Endothelial cell of umbilical vein (primary cell): ENCODE measurements at regions not wholly inside any gene's neighbourhood (a gene's known extent, or its start where the extent isn't known, plus 50 kb on each side); places are given as distances from the start of the nearest gene placed in this dataset.

Source experiments
- BruUV-seq: library from RNA; stranded (reverse); fragments of 400-500 nt; replicated peaks from 2 replicates; lab custom pipeline; 2021; lab: Mats Ljungman, UMichigan
- CTCF ChIA-PET: fragments of 300-600, 350-600 bp; sonication (Branson Sonifier 250); formaldehyde crosslinking; loops from one replicate; lab custom pipeline; 2021; ENCODE audit warnings: antibody characterized with exemption, inconsistent platforms; lab: Charles Lee
- POLR2A ChIA-PET: fragments of 300-600, 350-600 bp; sonication (Branson Sonifier 250); formaldehyde crosslinking; loops from one replicate; lab custom pipeline; 2021; ENCODE audit warnings: antibody characterized with exemption, inconsistent platforms; lab: Charles Lee
- DNase-seq: peaks from one replicate; pipeline ENCODE4 v3.0.0-alpha.2; 2011; ENCODE audit warnings: low read depth, low spot score
- FAIRE-seq: peaks from 2 replicates; lab custom pipeline; 2011; peaks lifted over from hg19 to GRCh38; lab: Jason Lieb, UNC
- H2AFZ ChIP-seq: 2 replicates; pipeline ENCODE4 v1.6.0; 2012; ENCODE audit warnings: low read depth, low read length, control low read depth, inconsistent platforms
- H3K27ac ChIP-seq: 2 replicates; pipeline ENCODE4 v1.5.1; 2011; ENCODE audit warnings: low read depth, mild to moderate bottlenecking, control low read depth, low read length, moderate library complexity; ENCODE audit not compliant: insufficient read depth
- H3K27me3 ChIP-seq, 2 experiments: 2 replicates each; pipeline versions ENCODE4 v1.6.0 to v1.6.1; 2011; ENCODE audit warnings: low read length in 2 of 2, mixed read lengths in 1 of 2; ENCODE audit not compliant: control insufficient read depth in 2 of 2, insufficient read depth in 2 of 2
- H3K36me3 ChIP-seq, 2 experiments: 2 replicates in 1 of 2; 3 replicates in 1 of 2; pipeline ENCODE4 v1.5.1; 2011; ENCODE audit warnings: low read length in 2 of 2, mild to moderate bottlenecking in 1 of 2, moderate library complexity in 1 of 2; ENCODE audit not compliant: control insufficient read depth in 2 of 2, insufficient read depth in 2 of 2; ENCODE audit errors: extremely low read depth in 1 of 2
- H3K4me1 ChIP-seq: 3 replicates; pipeline ENCODE4 v1.5.1; 2011; ENCODE audit warnings: mild to moderate bottlenecking, low read length; ENCODE audit not compliant: control insufficient read depth, insufficient read depth; ENCODE audit errors: extremely low read depth
- H3K4me2 ChIP-seq: 2 replicates; pipeline ENCODE4 v1.6.1; 2011; ENCODE audit warnings: low read length, control low read depth, mixed read lengths; ENCODE audit not compliant: insufficient read depth
- H3K4me3 ChIP-seq, 3 experiments: fragments of 200-600 bp in 1 of 3; sonication (generic), shearing (Covaris generic) in 1 of 3; replicated peaks in 1 of 3; 2 replicates each; pipeline ENCODE4 v1.5.1; 2011 to 2016; ENCODE audit warnings: control low read depth in 3 of 3, low read length in 3 of 3, mild to moderate bottlenecking in 2 of 3, inconsistent platforms in 1 of 3, low read depth in 1 of 3, moderate library complexity in 1 of 3; ENCODE audit not compliant: insufficient read depth in 1 of 3
- H3K79me2 ChIP-seq: 2 replicates; pipeline ENCODE4 v1.6.0; 2012; ENCODE audit warnings: low read length, inconsistent platforms; ENCODE audit not compliant: control insufficient read depth, insufficient read depth
- H3K9ac ChIP-seq: replicated peaks from 2 replicates; pipeline ENCODE3; 2011; ENCODE audit warnings: low read length, control low read depth; ENCODE audit not compliant: insufficient read depth; ENCODE audit errors: extremely low read depth
- H3K9me1 ChIP-seq: replicated peaks from 3 replicates; pipeline ENCODE4 v1.6.0; 2011; ENCODE audit warnings: mild to moderate bottlenecking, low read length; ENCODE audit not compliant: control insufficient read depth, insufficient read depth; ENCODE audit errors: extremely low read depth
- H3K9me3 ChIP-seq: replicated peaks from 2 replicates; pipeline ENCODE4 v1.5.1; 2012; ENCODE audit warnings: low read length, inconsistent platforms; ENCODE audit not compliant: control insufficient read depth, insufficient read depth
- H4K20me1 ChIP-seq: replicated peaks from 2 replicates; pipeline ENCODE3; 2011; ENCODE audit warnings: mild to moderate bottlenecking, low read length; ENCODE audit not compliant: control insufficient read depth, insufficient read depth; ENCODE audit errors: extremely low read depth
- CTCF ChIP-seq, 2 donors: IDR thresholded peaks; 1 replicate in 1 of 2; 2 replicates in 1 of 2; pipeline ENCODE4 v1.5.1; 2011; ENCODE audit warnings: low read length in 2 of 2, mild to moderate bottlenecking in 2 of 2, moderate library complexity in 2 of 2, control low read depth in 1 of 2, inconsistent platforms in 1 of 2, low read depth in 1 of 2; ENCODE audit not compliant: insufficient read depth in 1 of 2; ENCODE audit errors: extremely low read depth in 1 of 2
- EZH2 ChIP-seq: IDR thresholded peaks from 2 replicates; pipeline ENCODE4 v1.6.1; 2012; ENCODE audit warnings: borderline replicate concordance, low read depth, mild to moderate bottlenecking, moderate library complexity, low read length, inconsistent platforms; ENCODE audit not compliant: severe bottlenecking
- FOS ChIP-seq: IDR thresholded peaks from 2 replicates; pipeline ENCODE4 v1.6.1; 2011; ENCODE audit warnings: mild to moderate bottlenecking, low read length, moderate library complexity, borderline replicate concordance; ENCODE audit not compliant: insufficient read depth
- GATA2 ChIP-seq: IDR thresholded peaks from 2 replicates; pipeline ENCODE4 v1.7.0; 2011; ENCODE audit warnings: low read depth, mild to moderate bottlenecking, moderate library complexity, mixed read lengths, low read length; ENCODE audit not compliant: insufficient read length, insufficient read depth
- JUN ChIP-seq: IDR thresholded peaks from 2 replicates; pipeline ENCODE4 v1.6.1; 2011; ENCODE audit warnings: borderline replicate concordance, low read depth; ENCODE audit not compliant: insufficient read length, insufficient read depth
- MAX ChIP-seq: IDR thresholded peaks from 2 replicates; pipeline ENCODE4 v1.6.1; 2011; ENCODE audit not compliant: insufficient read depth, insufficient read length
- MYC ChIP-seq: IDR thresholded peaks from one replicate; pipeline ENCODE4 v1.6.1; 2011; ENCODE audit warnings: mild to moderate bottlenecking, low read depth, low read length
- POLR2A ChIP-seq: IDR thresholded peaks from 2 replicates; pipeline ENCODE4 v1.6.1; 2012; ENCODE audit warnings: low read depth, mild to moderate bottlenecking, control low read depth, low read length
- POLR2AphosphoS5 ChIP-seq: IDR thresholded peaks from 2 replicates; pipeline ENCODE4 v1.6.1; 2012; ENCODE audit warnings: low read depth, mild to moderate bottlenecking, control low read depth, low read length, moderate library complexity; ENCODE audit not compliant: insufficient read depth
- dilution Hi-C: fragments of 300-500 bp; cut with MboI; formaldehyde crosslinking; loops from one replicate; pipeline ENCODE4 v1.15.0; 2019; ENCODE audit warnings: low sequenced_read_pairs; ENCODE audit not compliant: extremely low pct_ligation_motif_present
- intact Hi-C: fragments of 100-400 bp; cut with micrococcal nuclease; formaldehyde crosslinking; loops from one replicate; pipeline ENCODE4 v1.10.0; 2022

- Histone ChIP-seq H3K9me1 (no peaks in the 10 kb centered on the region), H3K27ac (no peak overlapping the region), H3K4me1 (no peaks in the 10 kb centered on the region), H3K36me3 (no peaks in the 10 kb centered on the region), H2AFZ (no peak overlapping the region), H3K9ac (no peak overlapping the region), H3K9me3 (no peaks in the 10 kb centered on the region), H3K79me2 (no peaks in the 10 kb centered on the region), H3K27me3 (no peaks in the 10 kb centered on the region), H3K4me2 (no peak overlapping the region), H3K4me3 (no peak overlapping the region), H4K20me1 (no peaks in the 10 kb centered on the region)
- intact Hi-C loops = loop anchor here (1.0 kb wide), 1 partner anchor 24 kb away; no protein-coding TSS in a partner anchor
- DNase-seq (no peak), FAIRE-seq (no peak)
- BruUV-seq = no TSS peak
- no peak for TF ChIP-seq EZH2
- no peak for TF ChIP-seq GATA2
- TF ChIP-seq MYC = no peak
- TF ChIP-seq FOS = no peak
- TF ChIP-seq CTCF (IDR thresholded peaks at IDR 0.05; ENCODE audit: extremely low read depth in 1 of 2, insufficient read depth in 1 of 2, low read depth in 1 of 2, low read length in 2 of 2) = no peak
- TF ChIP-seq POLR2AphosphoS5 = no peak
- TF ChIP-seq POLR2A = no peak
- no peak for TF ChIP-seq MAX
- TF ChIP-seq JUN = no peak
- ChIA-PET CTCF (interaction anchor here (1.6 kb wide), 1 partner anchor 11 kb away, joined by 3 read pairs; no protein-coding TSS in a partner anchor), POLR2A (no interaction called here)
- dilution Hi-C loops = no loop called here
These were observed 207.6 kb downstream of the AHR start for GRCh38 chr7:17506095-17506494.
